HG03469 (cell line): ENCODE measurements at regions not wholly inside any gene's neighbourhood (a gene's known extent, or its start where the extent isn't known, plus 50 kb on each side); places are given as distances from the start of the nearest gene placed in this dataset.
"Not testable (repeated sequence)": the region's sequence is repeated elsewhere in the genome, so short reads cannot be mapped to it uniquely, and the experiment has no call there.

Experiments used
- ATAC-seq: cut with Tn5 transposase; IDR thresholded peaks from one replicate; pipeline ENCODE4 v1.9.1; 2021; ENCODE audit warnings: mild to moderate bottlenecking, moderate library complexity, moderate number of reproducible peaks; ENCODE audit not compliant: unreplicated experiment

DNA sequence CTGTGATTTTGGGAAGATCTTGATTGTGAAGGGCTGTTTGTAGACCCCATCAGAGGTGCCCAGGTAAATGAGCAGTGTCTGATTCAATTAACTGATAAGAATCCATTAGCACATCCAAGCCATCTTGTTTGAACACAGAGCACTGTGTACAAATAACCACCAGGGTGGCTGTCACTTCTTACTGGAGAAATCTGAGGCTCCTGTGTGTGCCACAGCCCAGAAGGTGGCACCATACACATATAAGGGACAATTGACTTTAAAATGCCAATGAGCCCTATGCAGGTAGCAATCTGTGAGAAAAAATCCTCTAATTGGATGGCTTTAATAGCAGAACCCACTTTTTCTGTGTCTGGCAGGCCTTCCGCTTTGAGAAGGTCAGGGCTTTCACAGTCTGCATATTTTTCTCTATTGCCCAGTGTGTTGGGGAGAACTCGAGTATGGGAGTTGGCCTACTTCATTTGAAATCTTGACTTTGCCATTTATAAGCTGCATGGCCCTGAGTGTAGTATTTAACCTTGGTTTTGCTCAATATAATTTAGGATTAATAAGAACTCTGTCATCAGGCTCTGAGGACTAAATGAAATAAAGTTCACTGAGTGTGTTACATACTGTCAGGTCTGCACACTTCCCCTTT is 517.4 kb downstream of the CCSER2 start:
- ATAC-seq: no peak

DNA sequence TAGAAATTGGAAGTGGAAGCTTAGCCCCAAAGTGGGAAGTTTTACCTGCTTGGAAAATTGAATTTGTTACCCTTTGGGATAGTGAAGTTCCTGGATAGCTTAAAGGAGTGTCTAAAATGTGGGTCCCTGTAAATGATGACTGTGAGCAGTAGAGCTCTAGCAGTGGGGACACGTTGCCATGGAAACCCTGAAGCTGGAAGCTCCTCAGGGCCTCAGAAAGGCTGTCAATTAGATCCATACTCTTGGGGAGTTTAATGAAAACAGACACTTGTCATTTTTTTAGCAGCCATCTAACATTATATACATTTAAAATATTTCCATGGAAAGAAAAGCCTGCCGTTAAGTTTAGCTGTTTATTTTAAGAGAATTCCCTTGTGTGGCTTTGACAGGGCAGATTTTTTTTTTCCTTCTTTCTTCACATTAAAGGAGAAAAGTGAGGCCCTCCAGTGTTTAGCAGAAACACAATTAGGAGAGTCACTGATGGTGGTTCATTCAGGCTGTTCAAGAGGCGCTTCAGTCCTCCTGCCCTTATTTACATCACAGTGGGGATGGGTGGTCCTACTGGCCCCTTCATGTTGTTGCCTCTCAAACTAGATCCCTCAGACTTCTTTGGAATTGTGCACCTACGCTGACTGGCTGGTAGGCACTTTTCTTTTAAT is 518.4 kb downstream of the CCSER2 start:
- no peak for ATAC-seq

DNA sequence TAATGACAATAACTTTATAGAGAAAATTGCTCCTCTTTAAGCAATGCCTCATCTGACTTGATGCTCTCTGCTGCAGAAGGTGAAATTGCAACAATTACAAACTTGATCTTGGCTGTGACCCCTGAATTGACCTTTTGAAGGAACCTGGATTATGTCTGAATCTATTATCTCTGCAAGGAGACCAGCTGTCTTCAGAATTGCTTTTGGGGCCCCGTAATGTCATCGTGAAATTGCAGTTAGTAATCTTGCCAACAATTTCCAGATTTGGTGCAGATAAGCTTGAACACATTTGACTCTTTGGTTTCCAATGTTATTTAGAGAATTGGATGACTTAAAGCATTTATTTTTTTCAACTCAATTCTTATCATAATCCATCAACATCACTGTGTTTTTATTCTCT is 520.6 kb downstream of the CCSER2 start:
- no peak for ATAC-seq

DNA sequence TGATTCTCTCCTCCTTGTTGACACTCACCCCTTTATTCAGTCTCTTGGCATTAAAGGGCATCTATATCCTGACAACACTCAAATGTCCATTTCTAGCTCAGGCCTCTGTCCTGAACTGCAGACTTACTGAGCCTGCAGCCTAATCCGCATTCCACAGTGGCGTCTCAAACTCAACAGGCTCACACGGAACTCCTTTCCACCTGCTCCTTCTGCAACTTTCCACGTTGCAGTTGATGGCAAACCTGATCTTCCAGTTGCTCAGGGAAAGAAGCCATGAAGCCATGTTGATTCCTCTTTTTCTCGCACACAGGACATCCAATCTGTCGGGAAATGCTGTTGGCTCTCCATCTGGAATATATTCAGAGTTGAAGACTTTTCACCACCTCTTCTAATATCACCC is 522.4 kb downstream of the CCSER2 start:
- no peak for ATAC-seq

DNA sequence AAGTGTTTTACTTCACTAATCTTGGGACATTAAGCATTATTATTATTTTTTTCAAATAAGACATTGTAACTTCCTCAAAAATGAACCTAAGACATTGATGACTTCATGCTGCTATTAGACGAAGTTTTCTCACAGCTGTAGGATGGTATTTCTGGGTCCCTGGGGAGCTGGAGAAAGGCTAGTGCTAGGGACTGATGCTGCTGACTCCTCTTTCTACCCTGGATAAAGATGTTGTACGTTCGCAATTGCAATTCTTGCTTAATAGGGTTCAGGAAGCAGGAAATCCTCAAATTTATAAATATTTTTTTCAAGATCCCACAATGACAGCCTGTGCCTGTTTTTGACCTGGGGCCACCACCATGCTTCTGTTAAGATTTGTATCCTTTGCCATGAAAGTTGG is 526.0 kb downstream of the CCSER2 start:
- no peak for ATAC-seq

DNA sequence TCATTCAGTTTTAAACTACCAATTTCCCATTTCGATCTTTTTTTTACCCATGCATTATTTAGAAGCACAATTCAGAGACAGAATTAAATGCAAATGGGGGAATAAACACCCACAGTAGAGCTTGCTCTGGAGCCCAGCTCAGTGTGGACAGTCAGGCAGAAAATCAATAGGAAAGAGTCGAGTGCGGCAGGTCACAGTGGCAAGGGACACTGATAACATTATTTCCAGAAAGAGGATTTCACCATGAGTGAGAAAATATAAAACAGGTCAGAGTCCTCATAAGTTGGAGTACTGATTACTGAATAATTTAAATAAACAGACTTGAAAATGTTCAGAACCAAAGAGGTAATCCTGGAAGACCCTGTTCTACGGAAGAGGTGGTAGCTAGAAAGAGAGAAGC is 532.5 kb downstream of the CCSER2 start:
- no peak for ATAC-seq

DNA sequence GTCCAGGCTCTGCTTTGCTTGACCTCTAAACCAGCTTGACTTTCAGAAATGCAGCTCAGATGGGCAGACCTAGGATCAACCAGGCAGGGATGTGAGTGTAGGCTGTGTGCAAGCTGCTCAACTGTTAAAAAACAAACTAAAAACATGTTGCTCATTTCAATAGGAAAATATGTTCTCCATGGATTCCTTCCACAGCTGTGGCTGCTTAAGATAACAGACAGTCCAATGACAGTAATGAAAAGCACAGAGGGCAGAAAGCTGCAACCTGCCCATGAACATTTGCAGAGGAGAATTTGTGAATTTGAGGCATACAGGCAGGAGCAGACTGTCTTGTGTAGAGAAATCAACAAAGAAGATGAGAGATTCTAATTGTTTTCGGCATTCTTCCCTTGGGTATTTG is 534.2 kb downstream of the CCSER2 start:
- ATAC-seq: no peak

DNA sequence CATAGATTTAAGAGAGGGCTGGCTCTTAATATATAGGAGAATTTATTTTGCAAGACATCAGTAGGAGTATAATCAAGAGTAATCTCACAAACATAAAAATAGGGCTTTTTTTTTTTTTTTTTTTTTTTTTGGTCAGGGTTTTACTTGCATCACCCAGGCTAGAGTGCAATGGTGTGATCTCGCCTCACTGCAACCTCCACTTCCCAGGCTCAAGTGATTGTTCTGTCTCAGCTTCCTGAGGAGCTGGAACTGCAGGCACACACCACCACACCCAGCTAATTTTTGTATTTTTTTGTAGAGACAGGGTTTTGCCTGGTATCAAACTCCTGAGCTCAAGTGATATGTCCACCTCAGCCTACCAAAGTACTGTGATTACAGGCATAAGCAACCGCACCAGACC is 535.3 kb downstream of the CCSER2 start:
- no peak for ATAC-seq

DNA sequence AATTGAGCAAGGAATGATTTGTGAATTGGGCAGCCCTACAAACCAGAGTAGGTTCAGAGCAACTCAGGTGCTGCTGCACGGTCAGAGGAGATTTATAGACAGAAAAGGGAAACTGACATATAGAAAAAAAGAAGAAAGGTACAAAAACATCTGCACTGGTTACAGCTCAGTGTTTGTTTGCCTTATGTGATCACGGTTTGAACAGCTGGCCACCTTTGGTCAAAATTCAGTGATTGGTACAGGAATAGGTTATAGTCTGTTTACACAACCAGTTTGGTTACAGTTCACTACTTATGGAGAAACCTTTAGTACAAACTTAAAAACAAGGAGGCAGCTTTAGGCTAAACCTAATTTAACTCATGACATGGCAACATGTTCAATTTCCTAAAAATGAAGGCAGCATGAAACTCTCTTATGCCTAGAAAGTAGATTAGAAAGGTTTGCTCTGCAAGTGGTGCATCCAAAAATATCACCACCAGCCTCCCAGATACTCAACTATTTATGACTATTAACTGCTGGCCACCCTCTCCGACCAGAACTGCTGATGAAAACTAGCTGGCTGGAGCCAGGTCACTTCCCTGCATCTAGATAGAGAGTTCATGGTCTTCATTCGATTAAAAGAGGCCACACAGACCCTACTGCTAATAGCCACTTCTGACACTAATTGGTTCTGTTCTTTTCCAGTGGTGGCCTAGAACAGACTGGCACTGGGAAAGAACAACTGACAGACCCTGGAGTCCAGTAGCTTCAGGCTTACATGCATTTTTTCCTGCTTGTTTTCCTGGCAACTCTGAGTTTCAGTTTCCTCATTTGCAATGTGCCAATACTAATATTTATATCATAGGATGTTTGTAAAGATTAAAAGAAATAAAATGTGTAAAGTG is 548.0 kb downstream of the CCSER2 start:
- no peak for ATAC-seq

DNA sequence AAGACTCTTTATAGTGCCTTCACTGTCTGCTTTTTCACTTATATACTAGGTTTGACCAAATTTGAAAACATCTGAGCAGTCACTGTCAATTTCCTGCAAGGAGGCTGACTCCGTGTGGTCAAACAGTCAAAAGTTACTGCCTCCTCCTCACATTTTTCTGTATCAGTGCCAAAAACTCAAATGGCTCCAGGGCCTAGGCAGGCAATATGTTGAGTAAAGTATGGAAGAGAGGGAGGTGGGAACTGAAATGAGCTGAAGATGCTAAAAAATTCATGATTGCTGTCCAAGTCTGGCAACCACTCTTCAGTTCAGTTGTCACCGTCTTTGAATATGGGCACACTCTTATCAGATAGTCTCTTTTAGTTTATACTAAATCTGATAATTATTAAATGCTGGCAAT is 551.6 kb downstream of the CCSER2 start:
- no peak for ATAC-seq

DNA sequence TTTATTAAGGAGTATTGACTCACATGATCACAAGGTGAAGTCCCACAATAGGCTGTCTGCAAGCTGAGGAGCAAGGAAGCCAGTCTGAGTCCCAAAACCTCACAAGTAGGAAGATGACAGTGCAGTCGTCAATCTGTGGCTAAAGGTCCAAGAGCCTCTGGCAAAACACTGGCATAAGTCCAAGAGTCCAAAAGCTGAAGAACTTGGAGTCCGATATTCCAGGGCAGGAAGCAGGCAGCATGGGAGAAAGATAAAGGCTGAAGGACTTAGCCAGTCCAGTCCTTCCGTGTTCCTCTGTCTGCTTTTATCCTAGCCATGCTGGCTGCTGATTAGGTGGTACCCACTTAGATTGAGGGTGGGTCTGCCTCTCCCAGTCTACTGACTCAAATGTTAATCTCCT is 553.3 kb downstream of the CCSER2 start:
- ATAC-seq: not testable (repeated sequence)

DNA sequence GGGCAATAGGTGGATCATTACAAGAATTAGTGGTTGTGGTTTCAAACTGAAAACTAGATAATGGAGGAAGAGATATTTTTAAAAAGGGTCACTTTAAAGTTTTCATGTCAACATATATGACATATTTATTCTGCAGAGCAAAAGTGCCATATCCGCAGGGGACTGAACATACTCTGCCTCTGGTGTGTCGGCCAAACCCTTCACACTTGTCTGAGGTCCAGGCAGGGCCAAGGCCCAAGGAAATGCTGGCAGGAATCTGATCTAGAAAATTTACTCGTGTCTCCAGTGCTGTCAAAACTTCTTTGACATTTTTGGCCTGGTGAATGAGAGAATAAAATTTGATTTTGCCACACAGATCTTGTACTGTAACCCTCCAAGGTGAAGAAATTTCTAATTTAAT is 562.3 kb downstream of the CCSER2 start:
- no peak for ATAC-seq

DNA sequence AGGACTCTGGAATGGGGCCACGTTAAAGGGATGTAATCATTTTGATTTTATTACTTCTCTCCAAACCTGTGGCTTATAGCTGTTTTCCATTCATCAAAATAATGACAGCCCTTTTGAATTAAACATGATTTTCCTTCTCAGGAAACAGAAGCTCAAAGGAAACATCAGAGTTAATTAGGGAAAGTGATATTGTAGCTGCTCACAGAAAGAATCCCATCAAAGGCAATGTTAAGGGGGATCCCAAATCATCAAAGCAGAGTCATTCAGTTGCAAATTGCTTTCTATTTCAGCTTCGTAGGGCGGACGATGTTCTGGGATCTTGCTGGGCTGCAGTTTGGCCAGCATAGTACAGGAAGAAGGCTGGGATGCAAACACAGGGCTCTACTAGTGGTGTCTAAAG is 563.2 kb downstream of the CCSER2 start:
- ATAC-seq: no peak

DNA sequence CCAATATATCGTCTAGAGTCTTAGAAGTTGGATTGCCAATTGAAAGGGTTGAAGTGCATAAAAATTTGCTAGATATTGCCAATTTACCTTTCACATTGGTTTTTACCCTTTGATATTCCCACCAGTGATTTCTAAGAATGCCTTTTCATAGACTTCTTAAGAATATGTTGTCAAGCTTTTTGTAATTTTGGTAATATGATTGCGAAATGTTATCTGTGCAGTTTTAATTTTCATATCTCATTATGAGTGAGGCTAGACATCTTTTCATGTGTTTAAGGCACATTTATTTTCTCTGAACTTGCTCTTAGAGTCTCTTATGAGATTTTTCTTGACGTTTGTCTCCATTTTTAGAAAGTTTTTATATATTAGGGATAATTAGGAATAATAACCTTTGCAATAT is 567.2 kb downstream of the CCSER2 start:
- ATAC-seq: no peak

DNA sequence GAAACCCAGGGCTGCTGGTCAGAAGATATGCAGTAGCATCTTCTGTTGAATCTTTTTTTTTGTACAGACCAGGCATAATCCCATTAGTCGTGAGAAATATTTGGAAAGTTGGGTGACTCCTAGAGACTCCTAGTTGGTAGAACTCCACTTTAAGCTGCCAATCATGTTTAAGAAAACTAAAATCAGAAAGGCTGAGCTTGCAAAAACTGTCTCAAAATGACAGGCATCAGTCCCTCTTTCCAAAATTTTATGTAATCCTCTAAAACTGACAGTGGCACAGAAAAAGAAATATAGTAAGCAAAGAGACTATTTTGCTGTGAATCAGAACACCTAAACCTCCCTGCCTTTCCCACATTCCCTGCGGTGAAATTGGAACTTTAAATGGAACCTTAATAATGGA is 568.5 kb downstream of the CCSER2 start:
- no peak for ATAC-seq

DNA sequence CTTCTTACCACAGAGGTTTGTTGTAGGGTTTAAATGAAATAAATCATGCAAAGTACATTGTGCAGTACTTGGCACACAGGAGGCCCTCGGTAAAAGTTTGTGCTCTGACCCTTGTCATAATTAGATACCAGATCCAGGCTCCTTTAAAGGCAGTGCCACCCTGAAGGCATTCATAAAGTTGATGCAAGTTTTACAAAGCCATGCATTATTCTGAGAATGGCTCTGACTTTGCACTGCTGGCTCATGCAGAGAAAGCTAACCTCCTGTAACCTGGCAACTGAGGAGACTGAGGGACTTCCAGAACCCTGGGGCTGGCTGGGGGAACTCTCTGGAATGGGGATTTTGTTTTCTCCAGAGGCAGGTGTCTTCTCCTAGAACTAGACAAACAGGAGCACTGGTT is 570.9 kb downstream of the CCSER2 start:
- ATAC-seq: no peak

DNA sequence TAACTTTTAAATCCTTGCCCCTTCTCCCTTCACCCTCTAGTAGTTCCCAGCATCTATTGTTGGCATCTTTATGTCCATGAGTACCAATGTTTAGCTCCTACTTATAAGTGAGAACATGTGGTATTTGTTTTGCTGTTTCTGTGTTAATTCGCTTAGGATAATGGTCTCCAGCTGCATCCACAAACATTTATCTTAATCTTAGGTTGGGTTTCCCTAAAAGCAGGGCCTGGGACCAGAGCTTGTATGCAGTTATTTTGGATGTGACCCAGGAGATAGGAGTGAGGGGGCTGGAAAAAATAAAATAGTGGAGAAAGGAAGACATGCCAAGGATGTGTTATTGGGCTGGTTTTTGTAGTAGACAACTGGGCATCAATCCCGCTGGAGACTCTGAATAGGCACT is 571.8 kb downstream of the CCSER2 start:
- ATAC-seq: no peak

DNA sequence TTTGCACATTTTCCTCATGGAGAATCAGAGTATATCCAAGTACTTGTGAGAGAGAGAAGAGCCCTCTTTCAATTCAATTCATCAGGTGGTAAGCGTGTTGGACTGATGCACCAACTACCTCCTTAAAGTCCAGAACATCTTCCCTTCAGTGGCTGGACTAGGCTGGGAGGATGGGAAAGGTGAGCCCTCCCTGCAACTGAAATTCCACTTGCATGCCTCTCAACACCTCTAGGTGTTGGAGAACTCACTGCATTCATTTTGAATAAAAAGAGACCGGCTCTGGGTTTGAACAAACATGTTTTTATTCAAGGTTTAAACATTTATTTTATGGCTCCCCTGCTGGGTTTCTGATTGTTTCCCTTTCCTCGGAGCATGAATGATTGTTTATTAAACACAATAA is 573.5 kb downstream of the CCSER2 start:
- ATAC-seq: no peak

DNA sequence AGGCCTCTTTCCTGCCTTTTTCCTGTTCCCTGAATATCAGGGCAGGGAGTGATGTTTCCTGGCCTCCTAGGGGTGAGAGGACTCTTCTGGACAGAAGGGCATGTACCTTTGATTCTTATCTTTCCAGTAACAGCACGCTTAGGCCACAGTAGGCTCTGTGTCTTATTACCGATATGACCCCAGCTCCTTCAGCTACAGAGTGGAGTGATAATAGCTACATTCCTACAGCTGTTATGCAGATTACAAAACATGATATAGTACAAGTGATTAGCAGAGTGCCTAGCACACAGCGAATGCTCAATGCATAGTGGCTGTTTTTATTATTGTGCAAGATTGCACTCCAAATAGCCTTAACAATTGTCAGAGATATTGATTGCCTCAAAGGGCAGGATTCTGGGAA is 574.2 kb downstream of the CCSER2 start:
- no peak for ATAC-seq

DNA sequence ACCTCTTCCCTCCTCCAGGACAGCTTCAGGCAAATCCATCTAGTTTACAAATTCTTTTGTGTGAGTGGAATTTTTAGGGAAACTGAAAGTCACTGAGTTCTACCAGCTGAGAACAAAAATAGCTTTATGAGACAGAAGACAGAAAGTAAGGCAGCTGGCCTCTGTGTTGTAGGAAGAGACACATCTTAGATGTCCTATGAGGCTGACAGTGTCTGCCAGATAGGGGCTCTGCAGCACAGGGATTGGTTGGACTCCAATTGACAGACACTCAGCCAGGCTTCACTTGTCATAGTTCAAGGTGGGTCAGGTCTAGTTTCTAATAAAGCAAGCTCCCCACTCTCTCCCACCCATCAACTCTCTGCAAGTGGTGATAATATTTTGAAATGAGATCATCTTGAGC is 574.9 kb downstream of the CCSER2 start:
- no peak for ATAC-seq

DNA sequence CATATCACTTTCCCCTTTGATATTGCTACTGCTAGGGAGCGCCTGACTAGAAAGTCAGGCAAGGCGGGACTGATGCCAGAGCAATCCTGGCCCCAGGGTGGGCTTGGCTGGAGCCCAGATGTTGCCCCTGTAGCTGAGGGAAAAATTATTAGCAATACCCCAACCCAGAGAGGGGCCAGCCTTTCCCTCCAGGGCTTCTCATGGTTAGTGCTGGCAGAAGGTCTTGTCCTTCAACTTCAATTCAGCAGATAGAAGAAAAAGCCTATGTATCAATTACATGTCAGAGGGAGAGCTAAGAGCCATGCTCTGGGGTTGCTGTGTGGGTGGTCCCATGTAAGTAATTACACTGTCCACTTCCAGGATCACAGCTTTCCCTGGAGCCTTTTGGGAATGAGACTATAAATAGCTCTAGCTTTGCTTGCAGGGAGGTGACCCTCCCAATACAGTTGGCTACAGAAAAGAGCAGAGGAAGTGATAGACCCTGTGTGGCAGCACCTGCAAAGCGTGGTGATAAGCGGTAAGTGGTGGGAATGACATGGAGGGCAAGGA is 579.1 kb downstream of the CCSER2 start:
- ATAC-seq: no peak

DNA sequence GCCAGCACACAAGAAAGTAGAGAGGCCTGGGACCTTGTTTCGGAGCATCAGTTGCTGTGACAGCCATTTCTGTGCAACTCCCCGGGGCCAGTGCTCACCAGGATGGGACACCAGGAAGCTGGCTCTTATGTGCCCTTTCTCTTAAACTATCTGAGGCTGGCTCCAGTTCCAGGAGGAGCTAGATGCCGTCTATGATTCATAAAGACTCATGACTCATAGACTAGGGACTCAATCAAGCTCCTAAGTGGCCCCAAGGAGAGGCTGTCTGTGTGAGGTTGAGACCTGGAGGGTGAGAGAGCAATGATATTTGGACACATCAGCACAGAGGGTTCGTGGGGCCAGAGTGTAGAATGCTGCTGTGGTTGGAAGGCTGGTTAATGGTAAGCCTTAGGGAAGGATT is 580.1 kb downstream of the CCSER2 start:
- ATAC-seq: no peak
